Lower lobe of right lung (tissue), 2 donors: ENCODE measurements at regions not wholly inside any gene's neighbourhood (a gene's known extent, or its start where the extent isn't known, plus 50 kb on each side); places are given as distances from the start of the nearest gene placed in this dataset.

Source experiments
- ATAC-seq, 2 donors: fragments of 200-7000 bp; cut with Tn5 transposase; one replicate each; pipeline ENCODE4 v1.9.1; 2020 to 2022; ENCODE audit warnings: mild to moderate bottlenecking in 2 of 2, moderate library complexity in 2 of 2
- DNase-seq: peaks from one replicate; pipeline ENCODE4 v3.0.0-alpha.2; 2020
- H3K27ac ChIP-seq: fragments of 200-600 bp; one replicate; pipeline ENCODE4 v1.8.0; 2022
- H3K27me3 ChIP-seq: fragments of 200-600 bp; one replicate; pipeline ENCODE4 v1.8.0; 2022; ENCODE audit warnings: low read depth
- H3K36me3 ChIP-seq: fragments of 200-600 bp; one replicate; pipeline ENCODE4 v1.8.0; 2022; ENCODE audit warnings: mild to moderate bottlenecking
- H3K4me1 ChIP-seq: fragments of 200-600 bp; one replicate; pipeline ENCODE4 v1.8.0; 2022
- H3K4me3 ChIP-seq: fragments of 200-600 bp; one replicate; pipeline ENCODE4 v1.8.0; 2022; ENCODE audit warnings: mild to moderate bottlenecking
- H3K9me3 ChIP-seq: fragments of 200-600 bp; one replicate; pipeline ENCODE4 v1.8.0; 2022
- intact Hi-C: fragments of 100-400 bp; cut with DNase I; formaldehyde crosslinking; loops from one replicate; pipeline ENCODE4 v1.11.0; 2022
- TF ChIP-seq, protein P1 (sequence below): fragments of 200-600 bp; IDR thresholded peaks from one replicate; pipeline ENCODE4 v1.8.0; 2022; ENCODE audit warnings: antibody characterized with exemption, mild to moderate bottlenecking
- donor health status: DM: no; HTN: yes; CAD: no; lungs with severe emphysema.

DNA sequence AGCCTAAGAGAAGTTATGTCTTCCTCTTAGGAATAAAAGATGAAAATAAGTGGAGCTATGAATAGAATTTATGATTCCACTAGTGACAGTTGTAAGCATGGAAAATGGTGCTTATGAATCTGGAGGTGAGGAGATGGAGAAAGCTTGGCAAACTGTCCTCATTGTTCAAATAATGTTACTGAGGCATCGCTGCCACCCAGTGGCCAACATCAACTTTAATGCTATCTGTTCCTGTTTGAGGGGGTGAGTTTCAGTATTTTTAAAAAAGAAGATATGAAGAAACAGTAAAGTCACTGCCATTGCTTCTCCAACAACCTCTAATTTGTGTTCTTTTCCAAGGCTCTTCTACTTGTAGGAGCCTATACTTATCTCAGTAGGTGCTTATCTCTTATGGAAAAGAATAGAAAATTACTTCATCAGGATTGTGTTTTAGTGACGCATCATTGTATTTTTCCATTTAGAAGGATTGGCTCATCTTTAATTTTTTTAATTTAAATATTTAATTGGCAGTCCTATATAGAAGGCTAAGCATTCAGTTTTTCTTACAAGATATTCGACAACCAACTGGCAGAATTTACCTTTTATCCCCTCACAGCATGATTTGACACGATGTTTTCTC lies 260.4 kb upstream of the P2RY1 start:
- Histone ChIP-seq H3K27ac (no peak overlapping the region), H3K9me3 (no peaks in the 10 kb centered on the region), H3K4me3 (no peak overlapping the region), H3K27me3 (no peaks in the 10 kb centered on the region), H3K4me1 (no peaks in the 10 kb centered on the region), H3K36me3 (no peaks in the 10 kb centered on the region)
- peak in 1 of 2 donors; percentile 51 for ATAC-seq
- TF ChIP-seq, protein P1, sequence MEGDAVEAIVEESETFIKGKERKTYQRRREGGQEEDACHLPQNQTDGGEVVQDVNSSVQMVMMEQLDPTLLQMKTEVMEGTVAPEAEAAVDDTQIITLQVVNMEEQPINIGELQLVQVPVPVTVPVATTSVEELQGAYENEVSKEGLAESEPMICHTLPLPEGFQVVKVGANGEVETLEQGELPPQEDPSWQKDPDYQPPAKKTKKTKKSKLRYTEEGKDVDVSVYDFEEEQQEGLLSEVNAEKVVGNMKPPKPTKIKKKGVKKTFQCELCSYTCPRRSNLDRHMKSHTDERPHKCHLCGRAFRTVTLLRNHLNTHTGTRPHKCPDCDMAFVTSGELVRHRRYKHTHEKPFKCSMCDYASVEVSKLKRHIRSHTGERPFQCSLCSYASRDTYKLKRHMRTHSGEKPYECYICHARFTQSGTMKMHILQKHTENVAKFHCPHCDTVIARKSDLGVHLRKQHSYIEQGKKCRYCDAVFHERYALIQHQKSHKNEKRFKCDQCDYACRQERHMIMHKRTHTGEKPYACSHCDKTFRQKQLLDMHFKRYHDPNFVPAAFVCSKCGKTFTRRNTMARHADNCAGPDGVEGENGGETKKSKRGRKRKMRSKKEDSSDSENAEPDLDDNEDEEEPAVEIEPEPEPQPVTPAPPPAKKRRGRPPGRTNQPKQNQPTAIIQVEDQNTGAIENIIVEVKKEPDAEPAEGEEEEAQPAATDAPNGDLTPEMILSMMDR, result peak; percentile 58
- no peak for DNase-seq
- intact Hi-C loops, result no loop called here

DNA sequence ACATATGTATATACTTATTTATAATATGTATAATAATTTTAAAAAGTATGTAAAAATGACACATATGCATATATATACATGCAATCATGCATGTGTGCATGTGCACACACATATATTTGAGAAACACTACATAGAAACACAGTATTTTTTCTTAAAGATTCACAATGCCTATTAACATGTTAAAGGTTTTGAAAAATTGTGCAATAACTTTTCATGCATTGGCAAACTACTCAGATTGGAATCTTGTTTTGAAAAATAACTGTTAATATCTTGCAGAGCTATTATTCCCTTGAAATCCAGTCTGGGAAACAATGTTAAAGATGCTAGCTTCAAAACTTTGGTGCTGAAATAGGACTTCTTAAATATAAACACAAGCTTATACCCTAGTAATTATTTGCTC lies 256.2 kb upstream of the P2RY1 start:
- no peaks in the 10 kb centered on the region for H3K27me3 ChIP-seq
- no peak overlapping the region for H3K4me3 ChIP-seq
- no peaks in the 10 kb centered on the region for H3K4me1 ChIP-seq
- TF ChIP-seq, protein P1, result no peak
- no peak for ATAC-seq
- H3K36me3 ChIP-seq, result no peaks in the 10 kb centered on the region
- DNase-seq, result no peak
- intact Hi-C loops, result no loop called here
- no peak overlapping the region for H3K27ac ChIP-seq
- no peaks in the 10 kb centered on the region for H3K9me3 ChIP-seq

DNA sequence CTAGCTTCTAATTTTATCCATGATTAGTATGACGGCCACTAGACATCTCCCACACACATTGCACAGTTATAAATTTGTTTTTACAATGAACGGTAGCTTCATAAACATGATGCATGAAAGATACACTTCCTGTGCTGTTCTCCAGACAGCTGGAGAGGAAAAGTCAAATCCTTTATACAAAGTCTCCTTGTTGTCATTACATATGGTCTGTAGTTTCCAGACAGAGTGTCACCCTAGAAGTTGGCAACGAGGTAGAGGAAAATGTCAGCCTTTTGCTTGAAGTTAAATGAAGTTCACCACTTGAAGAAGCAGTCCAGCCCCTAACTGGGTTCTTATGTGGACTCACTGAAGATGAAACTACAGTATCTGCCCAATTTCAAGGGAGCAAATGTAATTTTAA lies 253.0 kb upstream of the P2RY1 start:
- H3K27ac ChIP-seq, result no peak overlapping the region
- no peaks in the 10 kb centered on the region for H3K4me1 ChIP-seq
- TF ChIP-seq, protein P1, result no peak
- DNase-seq (no peak), ATAC-seq (no peak)
- no peak overlapping the region for H3K4me3 ChIP-seq
- intact Hi-C loops, result no loop called here
- no peaks in the 10 kb centered on the region for H3K9me3 ChIP-seq
- no peaks in the 10 kb centered on the region for H3K36me3 ChIP-seq
- no peaks in the 10 kb centered on the region for H3K27me3 ChIP-seq

DNA sequence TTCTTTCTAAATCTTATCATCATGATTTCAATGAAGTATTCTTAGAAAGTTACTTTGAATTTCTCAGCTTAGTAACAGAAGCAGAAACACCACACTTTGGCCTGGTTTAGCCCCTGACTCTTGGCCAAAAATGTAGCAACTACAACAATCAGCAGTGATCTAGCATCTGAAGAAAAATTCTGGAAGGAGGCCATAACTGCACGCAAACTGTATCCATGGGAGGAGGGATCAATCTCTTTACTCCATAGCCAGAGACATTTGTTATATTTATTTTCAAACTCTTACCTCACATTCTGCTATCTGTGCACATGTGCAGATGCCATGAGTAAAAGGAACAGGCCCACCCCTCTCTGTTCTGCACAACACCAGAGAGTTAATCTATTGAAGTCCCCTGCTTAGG lies 251.0 kb upstream of the P2RY1 start:
- TF ChIP-seq, protein P1, result no peak
- H3K4me3 ChIP-seq, result no peak overlapping the region
- ATAC-seq (no peak), DNase-seq (no peak)
- intact Hi-C loops, result no loop called here
- no peak overlapping the region for H3K27ac ChIP-seq
- H3K36me3 ChIP-seq, result no peaks in the 10 kb centered on the region
- H3K27me3 ChIP-seq, result no peaks in the 10 kb centered on the region
- no peaks in the 10 kb centered on the region for H3K4me1 ChIP-seq
- no peaks in the 10 kb centered on the region for H3K9me3 ChIP-seq

DNA sequence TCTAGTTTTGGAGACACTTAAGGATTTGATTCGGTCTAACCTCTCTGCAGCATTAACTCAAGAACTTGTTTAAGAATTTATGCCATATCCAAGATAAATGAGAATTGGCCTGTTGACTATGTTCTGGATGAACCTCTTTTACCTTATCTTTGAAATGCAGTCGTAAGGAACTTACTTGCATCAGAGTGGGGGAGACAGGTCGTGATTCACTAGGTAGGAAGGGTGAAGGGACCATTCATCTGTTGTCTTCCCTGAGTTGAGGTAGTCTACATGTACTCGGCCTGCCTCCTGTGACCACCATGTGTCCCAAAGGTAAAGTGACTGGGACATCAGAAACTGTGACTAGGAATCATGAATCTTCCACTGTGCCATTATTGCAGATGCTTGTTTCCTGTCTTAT lies 248.0 kb upstream of the P2RY1 start:
- no peaks in the 10 kb centered on the region for H3K4me1 ChIP-seq
- no peak for DNase-seq
- H3K4me3 ChIP-seq, result no peak overlapping the region
- H3K36me3 ChIP-seq, result no peaks in the 10 kb centered on the region
- ATAC-seq, result no peak
- intact Hi-C loops, result no loop called here
- H3K27ac ChIP-seq, result no peak overlapping the region
- TF ChIP-seq, protein P1, result no peak
- no peaks in the 10 kb centered on the region for H3K9me3 ChIP-seq
- no peaks in the 10 kb centered on the region for H3K27me3 ChIP-seq

DNA sequence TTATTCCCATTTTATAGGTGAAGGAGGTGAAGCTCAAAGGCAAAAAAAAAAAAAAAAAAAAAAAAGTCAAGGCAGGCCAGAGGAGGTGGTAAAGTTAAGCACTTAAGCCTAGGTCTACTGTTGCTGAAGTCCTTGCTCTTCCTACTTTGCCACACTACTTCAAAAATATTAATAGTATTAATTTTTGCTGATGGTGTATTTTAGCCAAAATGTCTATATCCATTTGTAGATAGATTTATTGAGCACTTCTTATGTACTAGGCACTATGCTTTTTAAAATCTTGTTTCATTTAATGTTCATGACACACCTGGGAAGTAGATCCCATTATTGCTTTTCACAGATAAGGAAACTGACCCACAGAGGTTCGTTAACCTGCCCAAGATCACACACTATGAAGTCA lies 247.1 kb upstream of the P2RY1 start:
- Histone ChIP-seq H3K4me3 (no peak overlapping the region), H3K27me3 (no peaks in the 10 kb centered on the region), H3K9me3 (no peaks in the 10 kb centered on the region), H3K4me1 (no peaks in the 10 kb centered on the region), H3K36me3 (no peaks in the 10 kb centered on the region), H3K27ac (no peak overlapping the region)
- TF ChIP-seq, protein P1, result no peak
- ATAC-seq, result no peak
- no peak for DNase-seq
- intact Hi-C loops, result no loop called here
